Activated naive CD4-positive, alpha-beta T cell treated with anti-CD3 and anti-CD28 coated beads, Interleukin-2, amount 50 U/mL, for 72 hours (primary cell): ENCODE measurements at regions not wholly inside any gene's neighbourhood (a gene's known extent, or its start where the extent isn't known, plus 50 kb on each side); places are given as distances from the start of the nearest gene placed in this dataset.

Experiments
- ATAC-seq, 2 donors: fragments of 150-1000 bp; cut with Tn5 transposase; 2 replicates each; pipeline ENCODE4 v1.10.0; 2021; ENCODE audit warnings: mild to moderate bottlenecking in 2 of 2, moderate library complexity in 2 of 2
- DNase-seq, 2 donors: peaks; one replicate each; pipeline ENCODE4 v3.0.0; 2021 to 2022; ENCODE audit warnings: low spot score in 2 of 2
- H3K27ac Mint-ChIP-seq, 2 donors: one replicate each; pipeline ENCODE4 v1.8.0; 2022; ENCODE audit warnings: mild to moderate bottlenecking in 2 of 2, mixed read lengths in 2 of 2
- H3K36me3 Mint-ChIP-seq, 2 donors: one replicate each; pipeline ENCODE4 v1.8.0; 2022; ENCODE audit warnings: mixed read lengths in 2 of 2
- H3K9me3 Mint-ChIP-seq, 2 donors: one replicate each; pipeline ENCODE4 v1.8.0; 2022; ENCODE audit warnings: mixed read lengths in 2 of 2

DNA sequence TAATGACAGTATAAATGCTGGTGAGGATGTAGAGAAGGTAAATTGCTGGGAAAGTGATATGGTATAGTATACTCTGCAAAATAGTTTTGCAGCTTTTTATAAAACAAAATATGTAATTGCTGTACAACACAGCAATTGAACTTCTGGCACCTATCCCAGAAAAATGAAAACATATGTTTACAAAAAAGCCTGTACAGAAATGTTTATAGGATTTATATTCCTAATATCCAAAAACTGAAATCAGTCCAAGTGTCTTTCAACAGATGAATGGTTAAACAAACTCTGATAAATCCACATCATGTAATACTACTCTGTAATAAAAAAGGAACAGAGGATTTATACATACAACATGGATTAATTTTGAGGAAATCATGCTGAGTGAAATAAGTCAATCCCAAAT lies 198.4 kb upstream of the ACTRT1 start:
- no peaks in the 10 kb centered on the region for H3K36me3 Mint-ChIP-seq
- ATAC-seq (no peak), DNase-seq (no peak)
- peaks cover 0 to 6% of the 10 kb centered on the region in 2 donors for H3K9me3 Mint-ChIP-seq
- no peak overlapping the region for H3K27ac Mint-ChIP-seq

DNA sequence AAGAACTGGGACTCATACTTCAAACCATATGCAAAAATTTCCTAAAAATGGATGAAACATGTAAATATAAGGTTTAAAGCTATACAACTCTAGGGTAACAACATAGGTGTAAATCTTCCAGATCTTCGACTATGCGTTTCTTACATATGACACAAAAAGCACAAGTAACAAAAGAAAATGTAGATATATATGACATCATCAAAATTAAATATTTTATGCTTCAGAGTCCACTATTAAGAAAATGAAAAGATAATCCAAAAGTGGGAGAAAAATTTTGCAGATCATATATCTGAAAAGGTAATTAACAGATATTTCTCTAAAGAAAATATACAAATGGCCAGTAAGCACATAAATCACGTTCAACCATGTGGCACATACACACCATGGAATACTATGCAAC lies 164.2 kb upstream of the ACTRT1 start:
- ATAC-seq (no peak), DNase-seq (no peak)
- Mint-ChIP-seq H3K27ac (no peak overlapping the region), H3K36me3 (peaks cover 0 to 4% of the 10 kb centered on the region in 2 donors), H3K9me3 (peaks cover 2 to 11% of the 10 kb centered on the region in 2 donors)

DNA sequence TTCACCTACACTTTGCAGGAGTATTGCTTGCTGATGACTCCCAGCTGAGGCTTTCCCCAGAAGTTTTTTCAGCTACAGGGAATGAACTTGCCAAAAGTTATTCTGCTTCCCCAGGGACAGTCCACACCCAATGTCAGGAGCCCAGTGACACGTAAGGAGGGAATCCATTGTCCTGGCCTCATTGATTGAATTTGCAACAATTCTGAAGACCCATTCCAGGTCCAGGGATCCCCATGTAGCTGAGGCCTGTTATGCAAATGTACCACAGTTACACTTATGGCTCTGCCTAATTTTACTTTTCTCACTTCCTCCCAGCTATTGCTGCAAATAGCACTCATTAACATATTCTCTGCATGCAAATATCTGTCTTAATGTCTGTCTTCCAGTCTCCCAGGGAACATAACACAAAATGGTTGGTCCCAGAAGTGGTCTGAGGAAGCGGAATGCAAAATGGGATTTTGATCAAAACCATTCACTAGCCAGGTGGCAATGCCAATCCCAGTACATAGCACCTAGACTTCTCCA lies 113.7 kb upstream of the ACTRT1 start:
- ATAC-seq = no peak
- no peak for DNase-seq
- H3K9me3 Mint-ChIP-seq = peaks cover 0 to 4% of the 10 kb centered on the region in 2 donors
- no peaks in the 10 kb centered on the region for H3K36me3 Mint-ChIP-seq
- no peak overlapping the region for H3K27ac Mint-ChIP-seq

DNA sequence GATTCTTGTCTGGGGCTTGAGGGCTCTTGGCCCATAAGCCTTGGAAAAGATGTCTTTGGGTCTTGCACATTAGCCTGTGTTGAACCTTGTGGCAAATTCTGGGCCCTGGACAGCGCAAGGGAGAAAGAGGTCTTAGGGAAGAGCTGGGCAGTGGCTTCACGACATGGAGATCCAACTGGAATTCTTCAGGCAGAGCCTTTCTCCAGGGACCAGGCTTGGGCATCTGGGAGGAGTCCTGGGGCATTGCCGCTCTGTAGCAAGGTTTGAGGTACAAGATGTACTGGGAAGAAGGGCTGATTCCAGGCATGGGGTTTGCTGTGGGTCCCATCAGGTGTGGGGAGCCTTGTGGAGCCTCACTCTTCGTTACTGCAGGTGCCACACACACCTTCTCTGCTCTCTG lies 104.0 kb upstream of the ACTRT1 start:
- DNase-seq = no peak
- H3K9me3 Mint-ChIP-seq = peaks cover 9 to 10% of the 10 kb centered on the region in 2 donors
- ATAC-seq = no peak
- H3K36me3 Mint-ChIP-seq = peaks cover 0 to 4% of the 10 kb centered on the region in 2 donors
- no peak overlapping the region for H3K27ac Mint-ChIP-seq

DNA sequence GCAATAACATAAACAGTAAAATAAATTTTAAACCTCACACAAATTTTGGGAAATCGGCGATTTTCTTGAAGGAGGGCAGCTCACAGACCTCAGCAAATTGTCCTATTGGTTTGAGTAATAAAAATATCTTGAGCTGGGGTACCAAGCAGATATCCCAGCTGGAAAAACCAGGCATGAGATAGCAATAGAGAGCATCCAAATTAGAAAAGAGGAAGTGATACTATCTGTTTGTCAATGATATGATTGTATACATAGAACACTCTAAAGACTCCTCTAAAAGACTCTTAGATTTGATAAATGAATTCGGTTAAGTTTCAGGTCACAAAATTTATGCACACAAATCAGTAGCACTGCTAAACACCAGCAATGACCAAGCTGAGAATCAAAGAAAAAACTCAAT lies 90.5 kb upstream of the ACTRT1 start:
- DNase-seq = no peak
- Mint-ChIP-seq H3K27ac (no peak overlapping the region), H3K36me3 (no peaks in the 10 kb centered on the region), H3K9me3 (no peaks in the 10 kb centered on the region)
- no peak for ATAC-seq

DNA sequence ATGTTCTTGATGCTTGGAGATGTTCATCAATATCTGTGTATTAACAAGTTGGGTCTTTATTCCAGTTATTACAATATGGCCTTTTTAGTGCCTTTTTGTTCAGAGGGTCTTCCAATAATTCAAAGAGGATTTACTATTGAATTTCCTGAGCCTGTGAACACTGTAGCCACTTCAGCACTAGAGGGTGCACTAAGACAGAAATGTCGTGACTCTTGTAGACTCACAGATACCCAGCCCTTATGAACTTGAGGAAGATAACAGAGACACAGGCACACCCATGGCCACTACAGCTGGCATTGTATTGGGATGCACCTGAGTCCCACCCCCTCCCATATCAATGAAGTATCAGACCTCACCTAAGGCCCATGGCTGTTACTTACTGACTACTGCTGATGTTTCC lies 54.4 kb upstream of the ACTRT1 start:
- Mint-ChIP-seq H3K27ac (no peak overlapping the region), H3K9me3 (no peaks in the 10 kb centered on the region), H3K36me3 (no peaks in the 10 kb centered on the region)
- DNase-seq = no peak
- ATAC-seq = no peak

DNA sequence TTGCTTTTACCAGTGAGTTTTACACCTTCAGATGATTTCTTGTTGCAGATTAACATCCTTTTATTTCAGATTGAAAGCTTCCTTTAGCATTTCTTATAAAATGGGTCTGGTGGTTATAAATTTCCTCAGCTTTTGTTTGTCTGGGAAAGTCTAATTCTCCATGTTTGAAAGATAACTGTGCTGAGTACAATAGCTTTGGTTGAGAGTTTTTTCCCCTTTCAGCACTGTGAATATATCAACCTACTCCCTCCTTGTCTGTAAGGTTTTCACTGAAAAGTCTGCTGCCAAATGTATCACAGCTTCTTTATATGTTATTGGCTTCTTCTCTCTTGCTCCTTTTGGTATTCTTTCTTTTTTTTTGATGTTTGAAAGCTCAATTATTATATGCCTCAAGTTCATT lies 53.5 kb upstream of the ACTRT1 start:
- Mint-ChIP-seq H3K36me3 (no peaks in the 10 kb centered on the region), H3K27ac (no peak overlapping the region), H3K9me3 (no peaks in the 10 kb centered on the region)
- ATAC-seq (no peak), DNase-seq (no peak)
